Medulla oblongata (tissue), 1 donor: ENCODE measurements at regions not wholly inside any gene's neighbourhood (a gene's known extent, or its start where the extent isn't known, plus 50 kb on each side); places are given as distances from the start of the nearest gene placed in this dataset.
"Not testable (repeated sequence)": the region's sequence is repeated elsewhere in the genome, so short reads cannot be mapped to it uniquely, and the experiment has no call there.

Experiments used
- DNase-seq: peaks from one replicate; pipeline ENCODE4 v3.0.0-alpha.2; 2015; ENCODE audit errors: extremely low spot score

DNA sequence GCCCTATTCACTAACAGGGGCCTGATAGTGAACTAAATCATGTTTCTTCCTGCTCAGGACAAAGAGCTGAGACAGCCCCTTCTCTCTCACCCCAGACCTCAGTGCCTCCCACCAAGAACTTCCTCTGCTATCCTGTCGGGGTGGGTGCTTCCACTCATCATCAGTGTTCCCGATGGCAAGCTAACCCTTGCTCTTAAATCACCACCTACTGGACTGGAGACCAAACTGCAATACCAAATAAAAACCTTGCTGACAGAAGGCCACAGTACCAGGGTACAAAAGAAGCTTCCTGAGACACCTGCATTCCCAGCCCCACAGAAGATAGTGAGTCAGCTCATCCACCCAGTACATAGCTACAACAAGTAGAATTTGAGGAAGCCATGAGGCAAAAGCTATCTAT, 799.5 kb downstream of the LTN1 start:
- no peak for DNase-seq

DNA sequence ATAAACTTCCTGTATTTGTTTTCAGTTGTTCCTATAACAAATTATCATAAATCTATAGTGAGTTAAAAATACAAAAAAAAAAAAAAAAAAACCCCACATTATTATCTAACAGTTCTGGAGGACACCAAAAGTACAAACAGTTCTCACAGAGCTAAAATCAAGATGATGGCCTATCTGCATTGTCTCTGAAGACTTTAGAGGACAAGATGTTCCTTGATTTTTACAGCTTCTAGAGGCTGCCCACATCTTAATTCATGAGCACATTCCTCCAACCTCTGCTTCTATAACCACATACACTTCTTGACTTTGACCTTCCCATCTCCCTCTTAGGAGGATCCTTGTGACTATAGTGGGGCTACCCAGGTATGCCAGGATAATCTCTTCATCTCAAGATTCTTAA, 806.1 kb downstream of the LTN1 start:
- DNase-seq: no peak

- DNase-seq: no peak
Measured at GRCh38 chr21:28181730-28182129, 810.9 kb downstream of the LTN1 start.

DNA sequence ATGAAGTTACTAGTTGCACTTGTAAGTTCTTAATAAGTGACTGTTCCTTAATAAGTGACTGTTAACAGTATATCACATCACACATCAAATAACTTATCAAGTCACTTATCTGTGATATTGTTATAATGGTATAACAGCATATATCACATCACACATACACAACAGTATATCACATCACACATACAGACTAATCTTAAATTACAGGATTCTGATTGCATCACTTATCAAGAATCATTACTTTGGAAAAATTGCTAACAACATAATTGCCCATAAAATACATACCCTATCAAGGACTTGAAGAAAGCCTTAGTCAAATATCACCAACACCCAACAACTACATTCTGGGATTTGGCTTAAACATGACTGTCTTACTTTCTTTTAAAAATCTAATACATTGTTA, 813.5 kb downstream of the LTN1 start:
- no peak for DNase-seq

- no peak for DNase-seq
Measured at GRCh38 chr21:28177124-28177523, 815.6 kb downstream of the LTN1 start.

DNA sequence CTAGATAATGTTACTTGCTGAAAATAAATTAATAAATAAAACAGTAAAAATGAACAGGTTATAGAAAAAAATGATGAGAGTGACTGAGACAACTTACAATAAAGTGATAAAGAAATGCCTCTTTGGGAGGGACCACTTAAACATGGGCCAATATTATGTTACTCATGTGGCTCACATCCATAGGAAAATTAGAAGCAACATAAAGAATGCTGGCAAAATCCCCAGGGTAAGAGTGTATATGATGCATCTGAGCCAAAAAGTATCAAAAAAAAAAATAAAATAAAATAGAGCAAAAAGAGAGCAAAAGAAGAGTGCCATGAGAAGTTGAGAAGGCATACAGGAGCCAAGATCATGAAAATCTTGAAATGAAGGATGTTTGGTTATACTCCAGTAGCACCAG, 818.0 kb downstream of the LTN1 start:
- DNase-seq: no peak

DNA sequence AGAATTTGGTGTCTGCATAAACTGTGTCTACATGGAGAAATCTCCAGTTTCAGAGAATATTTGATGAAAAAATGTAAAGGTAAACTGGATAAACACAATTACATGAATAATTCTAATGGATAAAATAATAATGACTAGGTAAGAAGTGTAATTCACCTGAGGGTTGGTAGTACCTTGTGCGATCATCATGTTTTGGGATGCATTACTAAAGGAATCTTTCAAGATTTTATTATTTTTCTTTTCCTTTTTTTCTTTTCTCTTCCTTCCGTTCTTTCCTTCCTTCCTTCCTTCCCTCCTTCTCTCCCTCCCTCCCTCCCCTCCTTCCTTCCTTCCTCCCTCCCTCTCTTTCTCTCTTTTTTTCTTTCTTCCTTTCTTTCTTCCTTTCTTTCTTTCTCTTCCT, 818.7 kb downstream of the LTN1 start:
- DNase-seq: no peak

GRCh38 chr21:28172376-28172775, 820.3 kb downstream of the LTN1 start:
- no peak for DNase-seq

- no peak for DNase-seq
Measured at GRCh38 chr21:28167366-28167765, 825.3 kb downstream of the LTN1 start.

DNA sequence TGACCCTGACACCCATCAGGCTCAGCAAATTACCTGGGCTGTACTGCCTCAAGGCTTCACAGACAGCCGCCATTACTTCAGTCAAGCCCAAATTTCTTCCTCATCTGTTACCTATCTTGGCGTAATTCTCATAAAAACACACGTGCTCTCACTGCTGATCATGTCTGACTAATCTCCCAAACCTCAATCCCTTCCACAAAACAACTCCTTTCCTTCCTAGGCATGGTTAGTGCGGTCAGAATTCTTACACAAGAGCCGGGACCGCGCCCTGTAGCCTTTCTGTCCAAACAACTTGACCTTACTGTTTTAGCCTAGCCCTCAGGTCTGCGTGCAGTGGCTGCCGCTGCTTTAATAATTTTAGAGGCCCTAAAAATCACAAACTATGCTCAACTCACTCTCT, 828.2 kb downstream of the LTN1 start:
- not testable (repeated sequence) for DNase-seq

DNA sequence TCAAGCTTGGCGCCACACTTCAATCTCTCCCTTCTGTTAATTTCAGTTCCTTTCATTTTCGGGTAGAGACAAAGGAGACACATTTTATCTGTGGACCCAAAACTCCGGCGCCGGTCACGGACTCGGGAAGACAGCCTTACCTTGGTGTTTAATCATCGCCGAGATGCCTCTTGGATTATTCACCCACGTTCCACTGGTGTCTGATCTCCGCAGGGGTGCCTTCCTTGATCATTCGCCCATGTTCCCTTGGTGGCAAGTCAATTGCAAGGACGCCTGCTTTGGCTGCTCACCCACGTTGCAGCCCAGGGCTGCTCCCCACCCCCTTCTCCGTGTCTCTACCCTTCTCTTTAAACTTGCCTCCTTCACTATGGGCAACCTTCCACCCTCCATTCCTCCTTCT, 830.6 kb downstream of the LTN1 start:
- not testable (repeated sequence) for DNase-seq

DNA sequence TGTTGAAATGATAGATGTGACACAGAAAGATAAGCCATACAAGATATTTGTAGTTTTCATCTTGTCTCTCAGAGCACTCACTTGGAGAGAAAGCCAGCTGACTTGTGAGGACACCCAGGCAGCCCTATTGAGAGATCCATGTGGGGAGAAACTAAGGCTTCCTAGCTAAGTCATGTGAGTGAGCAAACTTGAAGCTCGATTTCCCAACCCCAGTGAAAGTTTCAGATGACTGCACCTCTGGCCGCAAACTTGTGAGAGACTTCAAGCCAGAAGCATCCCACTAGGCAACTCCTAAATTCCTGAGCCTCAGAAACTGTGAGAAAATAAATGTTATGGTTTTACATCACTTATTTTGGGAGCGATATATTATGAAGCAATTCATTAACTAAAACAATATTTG, 832.3 kb downstream of the LTN1 start:
- DNase-seq: no peak

DNA sequence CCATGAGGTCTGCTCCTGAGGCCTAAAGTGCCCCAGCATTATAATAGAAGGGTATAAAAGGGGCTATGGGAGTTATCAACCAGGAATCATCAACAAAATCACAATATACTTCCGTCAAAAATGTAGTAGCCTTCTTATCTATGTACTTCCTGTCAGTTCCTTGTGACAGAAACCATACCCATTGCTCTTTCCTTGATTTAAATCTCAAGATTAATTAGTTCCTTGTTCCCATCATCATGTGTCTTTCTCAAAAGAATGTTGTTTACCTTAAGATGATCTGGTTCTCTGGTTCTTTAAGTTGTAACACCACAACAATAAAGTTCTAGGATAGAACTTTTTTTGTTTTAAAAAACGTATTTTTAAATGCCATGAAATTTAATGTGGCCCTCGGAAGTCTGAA, 833.3 kb downstream of the LTN1 start:
- DNase-seq: no peak

GRCh38 chr21:28156590-28156989, 836.1 kb downstream of the LTN1 start:
- no peak for DNase-seq

DNA sequence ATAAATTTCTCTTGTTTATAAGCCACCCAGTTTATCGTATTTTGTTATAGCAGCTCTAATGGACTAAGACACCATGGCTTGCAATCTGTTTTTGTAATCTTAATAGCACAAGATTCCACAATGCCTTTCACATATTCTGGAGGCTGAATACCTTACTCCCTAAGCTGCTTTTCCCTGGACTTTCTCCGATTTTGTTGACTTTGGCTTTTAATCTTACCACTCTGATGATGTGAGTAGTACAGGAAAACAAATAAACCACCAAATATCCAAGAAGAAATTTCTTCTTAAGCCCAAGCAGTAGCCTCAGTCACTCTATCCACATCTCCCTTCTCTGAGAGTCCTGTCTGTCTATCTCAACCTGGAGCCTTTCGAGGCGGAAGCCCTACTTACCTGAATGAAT, 838.6 kb downstream of the LTN1 start:
- DNase-seq: no peak

DNA sequence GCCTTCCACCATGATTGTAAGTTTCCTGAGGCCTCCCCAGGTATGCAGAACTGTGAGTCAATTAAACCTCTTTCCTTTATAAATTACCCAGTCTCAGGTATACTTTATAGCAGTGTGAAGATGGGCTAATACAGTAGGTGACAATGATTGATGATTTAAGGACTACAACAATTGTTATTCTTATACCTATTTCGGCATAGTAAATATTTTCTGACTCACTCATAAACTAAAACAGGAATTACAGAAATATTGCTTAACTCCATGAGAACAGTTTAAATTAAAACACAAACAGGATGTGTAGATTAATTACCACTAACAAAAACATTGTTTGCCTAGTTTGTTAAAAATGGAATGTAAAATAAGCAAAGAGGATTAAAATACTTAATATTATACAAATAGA, 839.9 kb downstream of the LTN1 start:
- DNase-seq: no peak

GRCh38 chr21:28151758-28152157, 840.9 kb downstream of the LTN1 start:
- DNase-seq: no peak

DNA sequence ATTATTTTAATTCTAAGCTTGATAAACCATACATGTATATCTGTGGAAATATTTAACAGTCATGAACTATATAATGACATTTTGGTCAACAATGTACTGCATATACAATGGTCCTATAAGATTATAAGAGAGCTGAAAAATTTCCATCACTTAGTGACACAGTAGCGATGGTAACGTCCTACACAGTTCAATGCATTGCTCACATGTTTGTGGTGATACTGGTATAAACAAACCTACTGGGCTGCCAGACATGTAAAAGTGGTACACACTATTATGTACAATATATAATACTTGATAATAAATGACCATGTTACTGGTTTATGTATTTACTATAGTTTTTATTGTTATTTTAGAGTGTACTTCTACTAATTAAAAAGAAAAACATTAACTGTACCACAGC, 841.9 kb downstream of the LTN1 start:
- no peak for DNase-seq

DNA sequence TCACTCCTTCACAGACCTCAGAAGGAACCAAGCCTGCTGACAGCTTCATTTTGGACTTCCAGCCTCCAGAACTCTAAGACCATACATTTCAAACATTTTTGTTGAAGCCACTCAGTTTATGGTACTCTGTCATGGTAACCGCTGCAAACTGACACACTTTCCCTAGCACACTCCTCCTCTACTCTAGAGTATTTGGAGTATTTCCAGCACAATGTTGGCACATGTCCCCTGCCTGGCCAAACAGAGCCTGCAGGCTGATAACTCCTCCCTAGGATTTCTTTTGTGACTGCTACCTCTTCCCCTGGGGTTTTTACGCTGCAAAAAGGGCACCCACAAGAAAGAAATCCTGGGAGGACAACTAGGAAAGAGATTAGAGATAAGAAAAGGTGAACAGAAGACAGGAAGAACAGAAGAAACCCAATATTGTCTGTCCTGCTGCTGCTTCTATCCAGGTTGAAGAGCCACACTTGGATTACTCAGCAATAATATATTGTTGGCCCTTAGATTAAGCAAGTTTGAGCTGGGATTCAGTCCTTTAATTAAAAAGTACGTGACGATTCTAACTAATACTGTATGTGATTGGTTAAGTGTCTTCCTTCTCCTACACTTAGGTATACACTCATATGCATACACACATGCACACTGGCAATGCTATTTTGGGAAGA, 844.1 kb downstream of the LTN1 start:
- DNase-seq: no peak

- DNase-seq: no peak
Measured at GRCh38 chr21:28144653-28145052, 848.0 kb downstream of the LTN1 start.

DNA sequence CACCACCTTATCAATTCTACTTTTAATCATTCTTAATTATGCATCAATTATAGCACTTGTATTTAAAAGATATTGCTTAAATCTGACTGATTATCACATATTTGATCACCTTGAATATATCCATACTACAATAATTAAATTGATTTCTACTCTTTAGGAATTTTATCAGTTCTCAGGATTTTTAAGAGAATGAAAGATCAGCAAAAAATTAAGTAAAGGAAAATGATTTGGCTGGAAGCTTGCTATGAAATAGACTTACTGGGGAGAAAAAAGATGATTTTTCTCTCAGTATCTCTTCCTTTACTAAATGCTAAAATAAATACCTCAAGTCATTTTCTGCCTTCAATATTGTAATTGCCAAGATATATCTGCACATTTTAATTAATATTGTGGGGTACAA, 848.6 kb downstream of the LTN1 start:
- DNase-seq: no peak

DNA sequence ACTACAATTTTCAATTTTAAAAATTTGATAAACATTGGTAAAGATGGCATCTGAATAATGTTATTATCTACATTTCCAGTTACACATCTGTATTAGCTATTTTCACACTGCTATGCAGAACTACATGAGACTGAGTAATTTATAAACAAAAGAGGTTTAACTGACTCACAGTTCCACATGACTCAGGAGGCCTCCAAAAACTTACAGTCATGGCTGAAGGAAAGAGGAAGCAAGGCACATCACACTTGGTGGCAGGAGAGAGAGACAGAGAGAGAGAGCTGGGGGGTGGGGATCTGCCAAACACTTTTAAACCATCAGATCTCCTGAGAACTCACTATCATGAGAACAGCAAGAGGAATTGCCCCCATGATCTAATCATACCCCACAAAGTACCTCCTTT, 850.0 kb downstream of the LTN1 start:
- no peak for DNase-seq

DNA sequence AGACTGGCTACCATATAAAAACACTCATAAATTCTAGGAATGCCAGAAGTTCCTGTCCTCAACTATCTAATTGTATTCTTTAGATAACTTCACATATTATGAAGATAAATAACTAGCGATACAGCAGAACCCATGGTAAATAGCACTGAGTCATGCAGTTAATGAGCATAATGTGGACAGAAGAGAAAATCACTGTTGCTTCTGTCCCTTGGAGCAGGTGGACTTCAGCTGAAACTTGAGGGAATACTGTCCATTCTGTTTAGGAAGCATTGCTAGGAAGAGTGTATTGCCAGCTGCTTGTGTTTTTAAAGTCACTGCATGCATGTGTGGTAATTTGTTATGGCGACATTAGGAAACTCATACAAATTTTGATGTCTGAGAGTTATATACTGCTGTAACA, 854.4 kb downstream of the LTN1 start:
- DNase-seq: no peak

DNA sequence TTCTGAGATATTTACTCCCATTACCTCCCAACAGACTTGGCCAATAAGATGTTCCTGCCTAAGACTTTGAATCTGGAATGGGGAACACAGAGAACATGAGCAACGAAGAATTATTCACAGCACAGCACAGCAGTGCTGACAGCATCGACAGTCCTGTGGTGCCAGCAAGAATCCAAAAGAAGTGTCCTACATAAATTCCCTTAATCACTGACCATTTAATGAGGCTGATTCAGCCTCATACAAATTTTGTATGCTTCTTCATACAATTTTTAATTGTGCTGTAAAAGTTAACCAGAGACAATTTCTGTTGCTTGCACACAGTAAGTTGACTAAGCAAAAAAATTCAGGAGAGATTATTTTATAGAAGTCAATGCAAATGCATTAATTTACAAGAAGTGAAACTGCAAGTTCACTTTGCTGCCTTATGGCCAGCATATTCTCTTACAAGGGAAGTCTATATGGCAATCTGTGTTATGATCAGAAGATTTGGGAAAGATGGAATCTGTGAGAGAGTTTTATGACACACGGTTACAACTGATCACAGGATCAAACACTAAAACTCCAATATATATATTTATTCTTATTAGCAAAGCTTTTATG, 855.9 kb downstream of the LTN1 start:
- no peak for DNase-seq
